ENCODE measurements at regions not wholly inside any gene's neighbourhood (a gene's known extent, or its start where the extent isn't known, plus 50 kb on each side); places are given as distances from the start of the nearest gene placed in this dataset.

GRCh38 chr12:98385641-98386040 is 129.7 kb upstream of the TMPO start:
- Histone ChIP-seq H3K27me3 (ENCODE audit: insufficient read depth, low read depth, low read length) (no peaks in the 10 kb centered on the region), H3K36me3 (ENCODE audit: insufficient read depth, low read length) (no peaks in the 10 kb centered on the region), H3K79me2 (replicated peaks; ENCODE audit: insufficient read depth, low read length) (no peaks in the 10 kb centered on the region), H3K4me2 (ENCODE audit: low read length) (no peak overlapping the region), H3K9ac (ENCODE audit: low read length) (no peak overlapping the region), H3K9me2 (ENCODE audit: insufficient read depth, low read length) (no peaks in the 10 kb centered on the region), H3F3A (ENCODE audit: insufficient read depth, low read length, poor library complexity, severe bottlenecking) (no peaks in the 10 kb centered on the region), H3K27ac (ENCODE audit: low read length) (no peak overlapping the region), H3K4me3 (ENCODE audit: low read length) (no peak overlapping the region), H2AFZ (ENCODE audit: low read depth, low read length) (no peak overlapping the region), H4K20me1 (ENCODE audit: insufficient read depth) (no peaks in the 10 kb centered on the region), H3K9me3 (ENCODE audit: low read length) (no peaks in the 10 kb centered on the region)
- no peak for TF ChIP-seq MXI1 (conservative IDR thresholded peaks at IDR 0.05; ENCODE audit: poor library complexity, severe bottlenecking)
- TF ChIP-seq CTCF (IDR thresholded peaks at IDR 0.05; ENCODE audit: poor library complexity, severe bottlenecking), result no peak
- no peak for TF ChIP-seq REST (IDR thresholded peaks at IDR 0.05; ENCODE audit: borderline replicate concordance)
- no peak for TF ChIP-seq TAF1 (IDR thresholded peaks at IDR 0.05; ENCODE audit: low read depth)
- TF ChIP-seq EZH2 (IDR thresholded peaks at IDR 0.05; ENCODE audit: borderline replicate concordance, insufficient read depth, low read length, poor library complexity, severe bottlenecking), result no peak
- TF ChIP-seq POLR2AphosphoS5 (IDR thresholded peaks at IDR 0.05), result no peak
- no peak for TF ChIP-seq RAD21 (conservative IDR thresholded peaks at IDR 0.05)
- no peak for TF ChIP-seq SMC3 (conservative IDR thresholded peaks at IDR 0.05; ENCODE audit: poor library complexity)
- TF ChIP-seq EP300 (conservative IDR thresholded peaks at IDR 0.05; ENCODE audit: poor library complexity, severe bottlenecking), result no peak

- H2AFZ ChIP-seq (ENCODE audit: low read depth, low read length), result no peak overlapping the region
- no peaks in the 10 kb centered on the region for H3K27me3 ChIP-seq (ENCODE audit: insufficient read depth, low read depth, low read length)
- no peaks in the 10 kb centered on the region for H3K79me2 ChIP-seq (replicated peaks; ENCODE audit: insufficient read depth, low read length)
- H3K9me3 ChIP-seq (ENCODE audit: low read length), result no peaks in the 10 kb centered on the region
- H3K27ac ChIP-seq (ENCODE audit: low read length), result no peak overlapping the region
- no peak overlapping the region for H3K9ac ChIP-seq (ENCODE audit: low read length)
- no peaks in the 10 kb centered on the region for H3K36me3 ChIP-seq (ENCODE audit: insufficient read depth, low read length)
- no peaks in the 10 kb centered on the region for H3F3A ChIP-seq (ENCODE audit: insufficient read depth, low read length, poor library complexity, severe bottlenecking)
- no peak overlapping the region for H3K4me2 ChIP-seq (ENCODE audit: low read length)
- no peaks in the 10 kb centered on the region for H3K9me2 ChIP-seq (ENCODE audit: insufficient read depth, low read length)
- no peak overlapping the region for H3K4me3 ChIP-seq (ENCODE audit: low read length)
- H4K20me1 ChIP-seq (ENCODE audit: insufficient read depth), result no peaks in the 10 kb centered on the region
- TF ChIP-seq MXI1 (conservative IDR thresholded peaks at IDR 0.05; ENCODE audit: poor library complexity, severe bottlenecking) (no peak), EZH2 (IDR thresholded peaks at IDR 0.05; ENCODE audit: borderline replicate concordance, insufficient read depth, low read length, poor library complexity, severe bottlenecking) (no peak), RAD21 (conservative IDR thresholded peaks at IDR 0.05) (no peak)
Observed at GRCh38 chr12:98387444-98387843, 127.9 kb upstream of the TMPO start.

- Histone ChIP-seq H3K4me3 (ENCODE audit: low read length) (no peak overlapping the region), H3K9ac (ENCODE audit: low read length) (no peak overlapping the region), H2AFZ (ENCODE audit: low read depth, low read length) (no peak overlapping the region), H3F3A (ENCODE audit: insufficient read depth, low read length, poor library complexity, severe bottlenecking) (no peaks in the 10 kb centered on the region), H3K79me2 (replicated peaks; ENCODE audit: insufficient read depth, low read length) (no peaks in the 10 kb centered on the region), H3K27ac (ENCODE audit: low read length) (no peak overlapping the region), H3K9me3 (ENCODE audit: low read length) (no peaks in the 10 kb centered on the region), H4K20me1 (ENCODE audit: insufficient read depth) (no peaks in the 10 kb centered on the region), H3K27me3 (ENCODE audit: insufficient read depth, low read depth, low read length) (no peaks in the 10 kb centered on the region), H3K36me3 (ENCODE audit: insufficient read depth, low read length) (no peaks in the 10 kb centered on the region), H3K9me2 (ENCODE audit: insufficient read depth, low read length) (no peaks in the 10 kb centered on the region), H3K4me2 (ENCODE audit: low read length) (no peak overlapping the region)
- no peak for TF ChIP-seq CTCF (IDR thresholded peaks at IDR 0.05; ENCODE audit: poor library complexity, severe bottlenecking)
- no peak for TF ChIP-seq EZH2 (IDR thresholded peaks at IDR 0.05; ENCODE audit: borderline replicate concordance, insufficient read depth, low read length, poor library complexity, severe bottlenecking)
- no peak for TF ChIP-seq EP300 (conservative IDR thresholded peaks at IDR 0.05; ENCODE audit: poor library complexity, severe bottlenecking)
- TF ChIP-seq MXI1 (conservative IDR thresholded peaks at IDR 0.05; ENCODE audit: poor library complexity, severe bottlenecking), result no peak
- no peak for TF ChIP-seq RAD21 (conservative IDR thresholded peaks at IDR 0.05)
- TF ChIP-seq SMC3 (conservative IDR thresholded peaks at IDR 0.05; ENCODE audit: poor library complexity), result no peak
- TF ChIP-seq REST (IDR thresholded peaks at IDR 0.05; ENCODE audit: borderline replicate concordance), result no peak
- TF ChIP-seq POLR2AphosphoS5 (IDR thresholded peaks at IDR 0.05), result no peak
- no peak for TF ChIP-seq TAF1 (IDR thresholded peaks at IDR 0.05; ENCODE audit: low read depth)
Observed at GRCh38 chr12:98388126-98388525, 127.3 kb upstream of the TMPO start.

All from neural cell (in vitro differentiated cells).